Activated T-cell treated with anti-CD3 and anti-CD28 coated beads for 1 hour (primary cell): ENCODE measurements at regions not wholly inside any gene's neighbourhood (a gene's known extent, or its start where the extent isn't known, plus 50 kb on each side); places are given as distances from the start of the nearest gene placed in this dataset.

ENCODE experiments used
- DNase-seq: peaks from one replicate; pipeline ENCODE4 v3.0.0-alpha.2; 2020; ENCODE audit warnings: low read depth

DNA sequence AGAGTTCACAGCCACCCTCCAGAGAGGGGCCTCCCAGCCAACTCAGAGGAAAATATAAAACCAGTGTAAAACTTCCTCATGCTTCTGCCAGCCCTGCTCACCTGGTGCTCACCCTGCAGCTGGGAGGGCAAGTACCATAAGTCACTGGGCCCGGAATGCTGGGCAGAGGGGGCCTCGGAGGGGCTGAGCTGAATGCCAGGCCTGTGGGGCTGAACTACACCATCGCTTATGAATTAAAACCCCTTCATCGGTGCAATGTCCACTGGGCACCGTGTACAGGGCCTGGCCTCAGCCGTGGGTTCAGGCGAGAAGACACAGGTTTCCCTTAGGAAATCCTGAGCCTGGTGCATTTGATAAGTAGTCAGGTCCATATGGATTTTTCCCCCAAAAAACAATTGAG lies 828.6 kb downstream of the TBC1D22A start:
- DNase-seq = no peak

DNA sequence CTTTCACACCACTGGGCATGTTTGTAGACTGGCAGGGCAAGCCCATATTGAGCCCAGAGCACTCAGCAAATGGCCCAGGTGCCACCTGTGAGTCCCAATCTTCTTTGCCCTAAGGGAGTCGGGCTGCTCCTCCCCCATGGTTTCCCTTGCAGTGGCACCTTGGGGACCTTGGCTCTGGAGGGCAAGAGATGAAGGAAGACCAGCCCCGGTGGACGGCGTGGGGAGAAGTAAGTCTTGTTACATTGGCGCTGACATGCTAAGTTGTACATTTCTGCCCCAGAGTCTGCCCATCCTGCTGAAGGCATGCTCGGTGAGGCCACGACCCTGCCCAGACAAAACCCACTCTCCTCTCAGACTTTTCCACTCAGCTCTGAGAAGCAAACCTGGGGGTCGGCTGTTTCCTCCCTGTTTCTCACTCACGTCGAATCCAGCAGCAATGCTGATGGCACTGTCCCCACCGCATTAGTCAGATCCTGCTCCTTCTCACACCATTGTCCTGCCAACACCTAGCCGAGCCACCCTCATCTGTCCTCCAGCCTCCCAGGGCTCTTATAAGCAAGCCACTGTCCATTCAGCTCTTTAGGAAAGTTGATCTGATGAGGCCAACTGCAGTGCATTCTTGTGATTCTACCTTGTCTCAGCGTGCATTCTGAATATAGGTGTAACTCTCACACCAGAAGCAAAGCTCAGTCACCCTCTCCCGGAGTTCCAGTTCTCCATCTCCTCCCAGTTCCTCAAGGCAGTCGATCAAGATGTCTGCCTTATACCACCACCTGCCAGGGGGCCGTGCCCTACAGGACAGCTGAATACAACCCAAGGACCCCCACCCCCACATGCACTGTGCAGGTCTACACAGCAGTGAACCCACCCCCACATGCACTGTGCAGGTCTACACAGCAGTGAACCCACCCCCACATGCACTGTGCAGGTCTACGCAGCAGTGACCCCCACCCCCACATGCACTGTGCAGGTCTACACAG lies 827.1 kb downstream of the TBC1D22A start:
- no peak for DNase-seq

DNA sequence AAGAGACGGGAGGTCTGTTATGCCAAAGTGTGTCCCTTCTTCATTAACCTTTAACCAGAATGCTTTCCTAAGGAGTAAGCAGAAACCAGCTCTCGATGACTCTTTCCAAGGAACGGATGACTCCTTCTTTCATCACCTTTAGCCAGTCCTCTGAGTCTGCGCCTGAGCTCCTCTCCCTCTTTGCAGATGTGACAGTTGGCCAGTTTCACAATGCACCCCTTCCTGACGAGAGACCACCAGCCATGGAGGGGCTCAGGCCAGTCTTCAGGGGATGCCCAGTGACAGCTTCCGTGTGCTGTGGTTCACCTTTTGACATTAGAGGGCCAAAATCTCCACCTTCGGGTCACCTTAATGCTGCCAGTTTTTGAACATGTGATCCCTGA lies 826.1 kb downstream of the TBC1D22A start:
- no peak for DNase-seq

DNA sequence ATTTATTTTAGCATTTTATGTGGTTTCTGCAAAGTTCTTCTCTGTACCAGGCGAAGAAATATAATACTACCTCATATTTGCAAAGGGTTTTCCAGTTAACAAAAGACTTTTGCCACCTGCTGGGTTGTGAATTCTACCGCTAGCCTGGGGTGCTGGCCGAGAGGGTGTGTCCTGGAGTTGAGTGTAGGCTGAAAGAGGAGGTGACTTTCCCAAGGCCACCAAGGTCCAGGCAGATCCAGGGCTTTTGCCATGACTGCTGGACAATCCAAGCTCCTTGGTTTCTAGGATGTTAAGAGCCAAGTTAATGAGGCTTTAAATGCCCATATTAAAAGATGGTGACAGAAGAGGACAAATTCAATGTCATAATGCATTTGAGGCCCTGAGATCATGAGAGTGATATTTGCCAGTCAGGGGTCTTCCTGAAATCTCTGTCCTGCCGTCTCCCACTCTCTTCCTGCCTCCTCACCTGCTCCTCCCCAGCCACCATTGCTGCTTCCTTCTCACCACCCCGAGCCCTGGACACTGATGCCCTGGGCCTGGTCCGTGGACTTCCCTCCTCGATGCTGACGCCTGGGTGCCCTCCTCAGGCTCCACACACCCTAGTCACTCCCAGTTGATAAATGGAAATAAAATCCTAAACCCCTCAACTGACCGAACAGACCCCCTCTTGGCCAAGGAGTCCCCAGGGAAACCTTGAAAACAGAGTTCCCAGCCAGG lies 825.6 kb downstream of the TBC1D22A start:
- no peak for DNase-seq

DNA sequence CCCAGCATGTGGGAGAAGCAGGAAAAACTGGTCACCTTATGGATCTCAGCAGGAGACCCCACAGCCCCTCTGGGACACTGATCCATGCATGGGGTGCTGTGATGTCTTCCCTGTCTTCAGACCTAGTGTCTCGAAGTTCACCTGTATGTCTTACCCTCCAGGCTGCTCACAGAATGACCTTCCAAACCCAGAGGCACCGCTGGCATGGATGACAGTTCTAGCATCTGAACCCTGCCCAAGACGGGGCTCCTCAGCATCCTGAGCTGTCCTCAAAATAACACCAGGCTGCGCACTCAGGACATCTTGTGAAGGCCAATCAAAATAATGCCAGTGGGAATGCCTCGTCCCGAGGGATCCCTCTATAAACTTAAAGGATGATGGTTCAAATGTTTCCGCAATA lies 824.9 kb downstream of the TBC1D22A start:
- DNase-seq = no peak

DNA sequence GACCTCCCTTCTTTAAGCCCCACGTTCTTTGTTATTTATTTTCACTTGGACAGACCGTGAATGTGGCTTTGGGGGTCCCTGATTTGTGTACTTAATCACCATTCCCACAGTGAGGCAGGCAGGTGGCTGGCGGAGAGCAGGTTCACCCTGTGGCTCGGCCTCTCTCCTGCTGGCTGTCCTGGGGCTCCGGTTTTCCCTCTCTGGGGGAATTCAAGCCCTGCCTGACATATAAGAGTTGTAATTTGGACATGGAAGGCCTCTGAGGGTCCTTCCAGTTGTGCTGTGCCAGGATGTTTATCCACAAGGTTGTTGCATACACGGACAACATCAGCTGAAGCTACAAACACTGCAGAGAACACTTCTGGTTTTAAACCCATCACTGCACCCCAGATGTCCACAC lies 824.5 kb downstream of the TBC1D22A start:
- DNase-seq = no peak

DNA sequence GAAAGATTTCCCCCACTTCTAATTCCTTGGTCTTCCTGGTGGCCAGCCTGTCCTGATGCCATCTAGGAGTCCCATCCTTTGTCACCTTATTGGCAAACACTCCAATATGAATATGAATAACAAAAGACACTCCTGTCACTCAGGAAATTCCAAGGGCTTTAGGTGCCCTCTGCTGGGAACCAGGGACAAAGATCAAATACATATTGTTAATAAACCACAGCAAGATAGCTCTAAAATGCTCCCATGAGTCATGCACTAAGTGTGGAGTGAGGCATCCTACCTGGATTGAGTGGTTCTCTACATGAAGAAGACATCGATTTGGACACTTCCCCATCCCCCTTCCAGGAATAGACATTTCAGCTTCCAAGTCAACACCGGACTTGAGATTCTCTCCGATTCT lies 823.6 kb downstream of the TBC1D22A start:
- no peak for DNase-seq

DNA sequence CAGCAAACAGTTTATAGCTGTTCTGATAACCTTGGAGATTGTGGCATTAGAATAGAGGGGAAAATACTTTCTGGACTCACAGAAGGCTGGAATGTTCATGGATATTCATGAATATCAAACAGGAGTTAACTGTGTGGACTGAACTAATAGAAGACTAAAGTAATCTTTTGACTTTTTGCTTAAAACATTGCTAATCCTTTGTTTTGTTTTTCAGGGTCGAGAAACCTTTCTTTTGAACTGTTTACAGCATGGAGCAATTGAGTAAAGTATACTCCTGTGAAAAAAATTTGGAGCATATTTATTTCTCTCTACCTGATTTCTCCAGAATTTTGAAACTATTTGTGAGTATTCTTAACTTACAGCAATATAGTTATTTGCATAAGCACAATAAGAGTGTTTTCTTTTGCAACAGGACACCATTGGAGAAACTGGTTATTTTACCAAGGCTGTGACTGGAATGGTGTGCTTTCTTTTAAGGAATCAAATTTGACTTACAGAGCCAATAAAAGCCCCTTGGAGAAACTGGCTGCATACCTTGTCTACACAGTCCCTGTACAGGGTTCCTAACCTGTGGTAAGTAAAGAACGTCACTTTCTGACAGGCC lies 821.6 kb downstream of the TBC1D22A start:
- no peak for DNase-seq

DNA sequence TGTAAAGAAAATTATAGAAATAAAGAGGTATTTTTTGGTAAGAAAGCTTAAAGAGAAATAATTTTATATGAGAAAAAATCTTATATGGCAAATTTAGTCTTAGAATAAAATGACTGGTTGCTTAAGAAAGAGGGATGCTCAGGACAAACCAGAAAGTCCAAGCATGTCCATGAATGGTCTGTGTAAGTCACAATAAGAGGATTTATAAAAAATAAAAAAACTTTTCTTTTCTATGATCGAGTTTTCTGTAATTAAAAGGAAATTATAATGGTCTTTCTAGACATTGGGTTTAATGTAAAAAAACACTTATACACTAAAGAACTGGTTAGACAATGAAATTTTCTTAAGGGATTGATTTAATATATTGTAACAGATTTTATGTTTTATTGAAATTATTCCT lies 819.6 kb downstream of the TBC1D22A start:
- no peak for DNase-seq

DNA sequence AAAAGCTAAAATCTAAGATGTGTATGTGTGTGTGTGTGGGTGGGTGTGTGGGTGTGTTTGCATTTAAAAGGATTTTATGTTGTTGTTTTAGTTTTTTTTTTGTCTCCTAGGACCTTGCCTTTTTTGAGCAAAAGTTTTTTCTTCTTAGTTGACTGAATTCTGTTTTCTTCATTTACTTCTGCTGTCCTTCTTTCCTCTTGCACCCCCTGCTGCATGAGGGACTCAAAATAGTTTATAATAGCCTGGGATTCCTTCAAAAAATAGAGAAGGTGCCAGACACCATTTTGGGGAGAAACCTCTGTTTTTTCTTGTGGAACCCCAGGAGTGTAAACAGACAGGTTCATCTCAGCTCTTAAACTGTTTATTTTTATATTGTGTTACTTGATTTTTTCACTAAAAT lies 817.7 kb downstream of the TBC1D22A start:
- no peak for DNase-seq

DNA sequence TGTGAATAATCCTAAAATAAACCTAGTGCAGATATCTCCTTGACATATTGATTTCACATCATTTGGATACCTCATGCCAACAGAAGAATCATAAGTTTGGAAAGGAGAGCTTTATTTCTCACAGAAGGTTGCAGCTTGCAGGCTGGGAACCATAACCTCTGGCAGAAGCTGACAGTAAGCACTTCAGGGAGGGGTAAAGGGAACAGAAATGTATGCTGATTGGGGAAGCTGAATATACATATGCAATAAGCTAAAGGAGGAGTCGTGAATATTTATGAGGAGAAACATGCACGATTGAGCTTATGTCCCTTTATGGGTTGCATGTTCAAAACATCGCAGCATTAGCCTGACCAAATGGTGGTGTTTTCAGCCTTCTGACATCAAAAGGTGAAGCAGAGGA lies 814.5 kb downstream of the TBC1D22A start:
- DNase-seq = no peak

DNA sequence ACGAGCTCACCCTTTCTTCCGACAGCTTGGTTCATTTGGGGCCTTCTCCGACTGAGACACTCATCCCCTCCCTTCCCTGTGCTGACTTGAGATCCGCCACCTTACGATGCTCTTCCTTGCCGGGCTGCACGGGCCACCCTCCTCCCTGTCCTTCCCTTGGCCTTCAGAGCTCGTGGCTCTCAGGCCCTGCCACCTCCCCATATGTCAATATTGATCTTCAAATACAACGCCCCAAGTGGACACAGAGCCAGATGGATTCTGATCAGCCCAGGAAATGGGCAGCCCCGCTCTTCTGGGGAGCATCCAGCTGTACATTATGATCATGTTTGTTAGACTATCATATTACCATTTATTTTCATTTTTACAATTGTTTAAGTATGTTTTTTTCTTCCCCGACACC lies 812.8 kb downstream of the TBC1D22A start:
- DNase-seq = no peak

DNA sequence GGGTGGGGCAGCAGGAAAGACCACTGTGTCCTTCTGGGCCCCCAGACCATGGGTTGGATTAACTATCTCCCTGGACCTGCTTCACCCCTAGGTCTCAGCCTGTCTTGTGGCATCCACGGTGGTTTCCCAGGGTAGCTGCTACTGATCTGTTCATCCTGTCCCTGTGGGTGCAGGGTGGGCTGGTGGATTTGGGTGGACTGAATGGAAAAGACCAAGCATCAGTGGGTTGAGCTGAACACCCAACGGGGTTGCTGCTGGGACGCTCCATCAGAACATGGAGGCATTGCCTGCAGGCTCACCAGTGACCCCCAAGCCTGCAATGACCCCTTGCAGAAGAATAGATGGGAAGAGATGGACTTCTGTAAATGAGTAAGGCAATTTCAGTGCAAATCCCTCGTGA lies 812.1 kb downstream of the TBC1D22A start:
- DNase-seq = no peak

DNA sequence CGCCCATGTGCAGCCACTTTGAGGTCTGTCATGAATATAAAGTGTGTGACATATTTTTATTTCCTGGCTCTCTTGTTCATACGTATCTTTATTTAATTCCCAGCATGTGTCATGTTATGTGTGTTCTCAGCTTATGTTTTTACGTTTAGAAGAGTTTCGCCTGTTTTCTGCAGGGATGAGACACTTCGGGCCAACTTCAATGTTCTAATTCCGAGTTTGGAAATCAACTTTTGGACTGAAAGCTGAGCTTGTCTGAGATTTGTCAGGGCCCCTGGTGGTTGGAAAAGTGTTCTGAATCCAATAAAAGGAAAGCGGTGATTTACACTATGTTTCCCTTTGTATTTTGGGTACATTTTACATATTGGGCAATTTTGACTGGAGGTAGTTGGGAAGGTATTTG lies 810.7 kb downstream of the TBC1D22A start:
- no peak for DNase-seq

DNA sequence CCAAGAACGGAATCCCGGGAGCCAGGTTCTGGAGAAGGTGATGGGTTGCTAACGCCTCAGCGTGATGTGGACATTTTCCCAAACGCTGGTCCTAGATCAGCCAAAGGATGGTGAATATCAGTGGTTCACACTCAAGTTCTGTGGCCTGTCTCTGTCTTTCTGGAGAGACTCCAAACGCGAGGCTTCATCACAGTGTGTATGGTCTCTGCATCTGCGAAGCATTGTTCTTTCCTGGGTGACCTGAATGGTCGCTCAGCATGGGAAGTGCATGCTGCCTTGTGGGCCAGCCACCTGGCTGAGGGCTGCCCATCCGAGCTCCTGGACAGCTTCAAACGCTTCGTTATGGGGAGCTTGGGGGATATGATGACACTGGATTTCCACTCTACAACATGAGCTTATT lies 810.0 kb downstream of the TBC1D22A start:
- no peak for DNase-seq

DNA sequence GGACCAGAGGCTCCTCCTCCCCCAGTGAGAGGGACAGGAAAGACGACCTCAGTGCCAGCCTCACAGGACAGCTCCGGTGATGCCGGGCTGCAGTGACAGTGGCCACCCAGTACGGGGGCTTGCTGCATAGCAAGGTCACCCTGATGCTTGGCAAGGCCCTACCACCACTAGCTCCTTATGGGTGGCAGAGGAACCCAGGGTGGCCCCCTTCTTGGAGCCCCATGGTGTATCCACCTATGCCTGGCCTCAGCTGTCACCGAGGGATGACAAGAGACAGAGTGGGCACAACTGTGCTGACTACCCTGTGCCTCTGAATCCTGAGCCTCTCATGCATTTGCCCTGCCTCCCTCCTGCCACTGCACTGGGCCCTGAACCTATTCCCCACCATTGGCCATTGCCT lies 809.2 kb downstream of the TBC1D22A start:
- DNase-seq = no peak

DNA sequence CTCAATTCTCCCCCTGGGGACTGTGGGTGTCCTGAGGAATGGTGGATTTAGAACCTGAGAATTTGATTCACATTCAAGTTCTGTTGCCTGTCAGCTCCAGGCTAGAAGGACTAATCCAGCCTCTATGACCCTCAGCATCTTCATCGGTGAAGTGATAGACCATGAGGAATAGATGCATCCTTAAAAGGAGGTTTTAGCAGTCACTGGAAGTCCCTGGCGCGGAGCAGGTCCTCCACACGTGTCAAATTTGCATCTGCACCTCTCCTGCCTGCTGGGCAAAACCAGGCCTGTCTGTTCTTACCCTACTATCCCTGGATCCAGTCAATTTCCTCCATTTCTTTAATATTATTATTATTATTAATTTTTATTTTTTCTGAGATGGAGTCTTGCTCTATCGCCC lies 808.4 kb downstream of the TBC1D22A start:
- DNase-seq = no peak

DNA sequence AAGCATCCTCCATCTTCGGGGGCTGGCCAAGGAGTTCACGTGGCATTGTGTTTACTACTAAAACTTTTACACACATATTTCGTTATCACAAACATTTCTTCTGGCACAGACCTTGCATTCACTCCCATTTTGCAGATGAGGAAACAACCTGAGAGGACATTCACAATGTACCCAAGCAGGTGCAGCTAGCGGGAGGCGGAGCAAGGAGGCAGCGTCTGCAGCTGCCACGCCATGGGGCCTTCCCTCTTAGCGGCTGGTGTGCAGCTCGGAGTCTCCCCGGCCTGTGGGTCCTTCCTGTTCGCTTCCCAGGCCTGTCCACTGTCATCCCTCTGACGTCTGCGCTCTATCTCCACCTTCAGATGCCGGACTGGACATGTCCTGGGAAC lies 807.8 kb downstream of the TBC1D22A start:
- no peak for DNase-seq

DNA sequence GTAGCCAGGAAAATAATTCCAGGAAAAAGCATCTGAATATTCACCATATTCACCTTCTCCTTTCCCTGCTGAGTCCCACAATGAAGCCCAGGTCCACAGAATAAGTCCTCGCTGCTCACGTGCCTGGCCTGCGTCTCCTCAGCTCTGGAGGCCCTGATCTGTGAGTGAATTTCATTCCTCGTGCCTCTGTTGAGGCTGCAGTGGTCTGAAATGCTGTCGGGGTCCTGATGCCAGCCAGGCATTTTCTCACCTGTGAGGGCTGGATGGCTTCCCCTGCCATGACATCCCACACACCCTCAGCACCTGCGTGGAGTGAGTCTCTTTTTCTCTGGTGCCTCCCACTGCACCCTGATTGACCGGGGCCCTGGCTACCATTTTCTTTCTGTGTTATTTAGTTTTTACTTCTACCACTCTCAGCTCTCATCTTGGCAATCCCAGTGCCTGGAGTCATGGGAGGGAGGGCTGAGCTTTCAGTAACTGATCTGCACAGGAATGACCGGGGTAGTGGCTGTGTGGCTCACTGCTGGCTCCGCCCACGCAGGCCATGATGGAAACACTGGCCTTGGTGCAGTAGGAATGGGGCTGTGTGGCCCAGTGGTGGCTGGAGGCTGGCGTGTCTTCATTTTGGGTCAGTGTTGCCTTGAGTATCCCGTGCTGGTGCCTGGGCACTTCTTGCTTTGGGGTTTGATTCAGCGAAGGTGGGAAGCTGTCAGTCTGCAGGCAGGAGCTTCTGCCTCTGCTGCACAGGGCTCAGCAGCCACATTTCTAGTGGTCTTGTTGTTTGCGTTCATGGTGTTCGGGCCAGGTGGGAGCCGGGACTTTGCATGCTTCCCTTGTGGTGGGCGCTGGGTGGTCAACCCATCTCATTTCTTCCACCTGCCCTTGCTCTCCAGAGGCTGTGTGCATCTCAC lies 807.2 kb downstream of the TBC1D22A start:
- no peak for DNase-seq

DNA sequence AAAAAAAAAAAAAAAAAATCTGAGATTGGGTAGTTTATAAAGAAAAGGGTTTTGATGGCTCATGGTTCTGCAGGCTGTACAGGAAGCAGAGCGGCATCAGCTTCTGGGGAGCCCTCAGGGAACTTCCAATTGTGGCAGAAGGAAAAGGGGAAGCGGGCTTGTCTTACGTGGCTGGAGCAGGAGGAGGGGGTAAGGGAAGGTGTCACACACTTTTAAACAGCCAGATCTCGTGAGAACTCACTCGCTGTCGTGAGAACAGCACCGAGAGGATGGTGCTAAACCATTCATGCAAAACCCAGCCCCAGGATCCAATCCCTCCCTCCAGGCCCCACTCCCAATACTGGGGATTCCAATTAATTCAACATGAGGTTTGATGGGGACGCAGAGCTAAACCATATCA lies 806.2 kb downstream of the TBC1D22A start:
- no peak for DNase-seq

DNA sequence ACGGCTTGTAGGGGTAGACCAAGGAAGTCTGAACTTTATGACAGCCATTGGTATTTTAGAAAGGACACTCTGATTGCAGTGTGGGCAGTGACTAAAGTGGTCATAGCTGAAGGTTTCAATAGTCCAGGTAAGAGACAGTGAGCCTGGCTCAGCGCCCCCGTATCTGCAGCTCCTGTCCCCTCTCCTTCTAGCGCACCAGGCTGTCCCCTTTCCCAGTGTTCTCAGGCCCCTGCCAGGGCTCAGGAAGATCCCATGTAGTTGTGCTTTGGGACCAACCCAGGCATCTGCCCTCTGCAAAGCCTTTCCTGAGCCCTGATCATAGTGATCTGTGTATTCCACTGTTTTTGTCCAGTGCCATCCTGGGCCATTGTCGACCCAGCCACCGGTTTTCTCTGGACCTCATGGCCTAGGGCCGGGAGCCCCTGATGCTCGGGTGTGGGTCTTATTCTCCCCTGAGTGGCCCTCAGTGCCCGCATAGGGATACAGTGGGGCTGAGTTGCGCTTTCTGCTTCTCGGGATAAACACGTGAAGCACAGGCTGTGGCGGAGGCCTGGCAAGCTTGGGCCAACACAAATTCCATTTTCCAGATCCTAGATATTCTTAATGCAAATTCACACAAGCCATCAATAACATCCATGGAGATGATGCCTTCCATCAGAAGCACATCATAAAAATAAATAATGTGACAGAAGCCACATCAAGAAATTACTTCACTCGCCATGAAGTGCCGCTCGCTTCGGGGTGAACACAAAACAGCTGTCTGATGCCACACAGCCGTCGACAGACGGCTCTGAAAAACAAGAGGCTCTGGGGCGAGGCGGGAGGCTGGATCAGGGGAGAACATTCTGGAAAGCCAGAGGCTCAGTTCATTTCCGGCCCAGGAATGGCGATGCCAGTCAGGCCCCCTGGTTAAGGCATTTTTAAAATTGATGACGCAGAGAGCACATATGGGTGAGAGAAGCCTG lies 805.0 kb downstream of the TBC1D22A start:
- no peak for DNase-seq
